Loucy (cell line): ENCODE measurements at regions not wholly inside any gene's neighbourhood (a gene's known extent, or its start where the extent isn't known, plus 50 kb on each side); places are given as distances from the start of the nearest gene placed in this dataset.

Source experiments
- CTCF ChIP-seq: fragments of 200-600 bp; sonication (generic); conservative IDR thresholded peaks from 2 replicates; pipeline ENCODE4 v1.5.1; 2014; ENCODE audit warnings: mild to moderate bottlenecking, antibody characterized with exemption, low read length
- EZH2phosphoT487 ChIP-seq: fragments of 200-600 bp; IDR thresholded peaks from 2 replicates; pipeline ENCODE4 v1.6.1; 2018; ENCODE audit warnings: antibody characterized with exemption, mild to moderate bottlenecking, moderate library complexity, borderline replicate concordance

GRCh38 chr12:124625867-124626675, 58.7 kb upstream of the NCOR2 start:
- TF ChIP-seq CTCF = no peak
- no peak for TF ChIP-seq EZH2phosphoT487
